ENCODE measurements at regions not wholly inside any gene's neighbourhood (a gene's known extent, or its start where the extent isn't known, plus 50 kb on each side); places are given as distances from the start of the nearest gene placed in this dataset.
"Not testable (repeated sequence)": the region's sequence is repeated elsewhere in the genome, so short reads cannot be mapped to it uniquely, and the experiment has no call there.

- no peak for DNase-seq
Observed at GRCh38 chrX:40891798-40892197, 156.5 kb upstream of the MED14 start.

GRCh38 chrX:40893251-40893910, 158.0 kb upstream of the MED14 start:
- no peak for DNase-seq

DNA sequence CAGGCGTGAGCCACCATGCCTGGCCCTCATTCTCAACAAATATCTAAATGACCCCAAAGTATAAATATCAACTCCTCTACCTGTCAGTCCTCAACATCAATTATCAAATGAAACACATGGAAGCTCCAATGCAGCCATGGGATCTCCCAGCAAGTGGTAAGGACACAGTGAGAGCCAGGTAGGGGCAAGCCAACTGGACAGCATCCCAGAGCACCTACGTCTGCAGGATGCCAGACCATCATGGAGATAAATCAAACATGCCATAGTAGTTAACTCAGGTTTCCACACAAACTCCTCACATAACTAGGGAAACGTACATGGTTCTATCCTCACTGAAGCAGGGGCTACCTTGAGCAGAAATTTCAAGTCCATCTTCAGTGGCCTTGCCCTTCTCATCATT, 159.9 kb upstream of the MED14 start:
- DNase-seq, result no peak

GRCh38 chrX:40897718-40898270, 162.5 kb upstream of the MED14 start:
- DNase-seq, result no peak

DNA sequence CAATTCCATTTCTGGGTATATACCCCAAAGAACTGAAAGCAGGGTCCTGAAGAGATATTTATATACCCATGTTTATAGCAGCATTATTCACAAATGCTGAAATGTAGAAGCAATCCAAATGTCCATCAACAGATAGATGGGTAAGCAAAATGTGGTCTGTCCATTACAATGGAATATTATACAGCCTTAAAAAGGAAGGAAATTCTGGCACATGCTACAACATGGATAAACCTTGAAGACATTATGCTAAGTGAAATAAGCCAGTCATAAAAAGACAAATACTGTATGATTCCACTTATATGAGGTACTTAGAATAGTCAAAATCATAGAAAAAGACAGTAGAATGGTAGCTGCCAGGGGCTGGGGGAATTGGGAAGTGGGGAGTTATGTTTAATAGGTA, 169.4 kb upstream of the MED14 start:
- not testable (repeated sequence) for DNase-seq

DNA sequence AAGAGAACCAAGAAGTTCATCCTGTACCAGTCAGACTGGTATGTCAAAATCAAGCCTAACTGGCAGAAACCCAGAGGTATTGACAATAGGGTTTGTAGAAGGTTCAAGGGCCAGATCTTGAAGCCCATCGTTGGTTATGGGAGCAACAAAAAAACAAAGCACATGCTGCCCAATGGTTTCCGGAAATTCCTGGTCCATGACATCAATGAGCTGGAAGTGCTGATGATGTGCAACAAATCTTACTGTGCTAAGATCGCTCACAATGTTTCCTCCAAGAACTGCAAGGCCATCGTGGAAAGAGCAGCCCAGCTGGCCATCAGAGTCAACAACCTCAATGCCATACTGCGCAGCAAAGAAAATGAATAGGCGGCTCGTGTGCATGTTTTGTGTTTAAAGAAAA, 172.7 kb upstream of the MED14 start:
- DNase-seq, result no peak

- no peak for DNase-seq
Observed at GRCh38 chrX:40908857-40909475, 173.6 kb upstream of the MED14 start.

GRCh38 chrX:40912166-40912565, 173.1 kb upstream of the USP9X start:
- DNase-seq, result no peak

GRCh38 chrX:40912576-40912975, 172.7 kb upstream of the USP9X start:
- no peak for DNase-seq

DNA sequence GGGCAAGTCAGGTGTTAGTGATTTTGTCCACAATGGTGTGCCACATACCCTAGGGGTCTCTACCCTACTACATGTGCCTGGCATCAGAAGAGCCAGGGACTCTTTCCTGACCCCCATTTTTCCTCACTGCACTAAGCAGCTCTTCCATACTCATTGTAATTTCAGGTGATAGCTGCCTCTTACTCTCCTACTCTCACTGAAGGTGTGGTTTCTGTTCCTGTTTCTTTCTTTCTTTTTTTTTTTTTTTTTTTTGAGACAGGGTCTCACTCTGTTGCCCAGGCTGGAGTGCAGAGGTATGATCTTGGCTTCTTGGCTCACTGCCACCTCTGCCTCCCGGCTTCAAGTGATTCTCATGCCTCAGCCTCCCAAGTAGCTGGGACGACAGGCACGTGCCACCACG, 164.9 kb upstream of the USP9X start:
- DNase-seq, result no peak

- DNase-seq, result no peak
Observed at GRCh38 chrX:40922307-40922706, 162.9 kb upstream of the USP9X start.

DNA sequence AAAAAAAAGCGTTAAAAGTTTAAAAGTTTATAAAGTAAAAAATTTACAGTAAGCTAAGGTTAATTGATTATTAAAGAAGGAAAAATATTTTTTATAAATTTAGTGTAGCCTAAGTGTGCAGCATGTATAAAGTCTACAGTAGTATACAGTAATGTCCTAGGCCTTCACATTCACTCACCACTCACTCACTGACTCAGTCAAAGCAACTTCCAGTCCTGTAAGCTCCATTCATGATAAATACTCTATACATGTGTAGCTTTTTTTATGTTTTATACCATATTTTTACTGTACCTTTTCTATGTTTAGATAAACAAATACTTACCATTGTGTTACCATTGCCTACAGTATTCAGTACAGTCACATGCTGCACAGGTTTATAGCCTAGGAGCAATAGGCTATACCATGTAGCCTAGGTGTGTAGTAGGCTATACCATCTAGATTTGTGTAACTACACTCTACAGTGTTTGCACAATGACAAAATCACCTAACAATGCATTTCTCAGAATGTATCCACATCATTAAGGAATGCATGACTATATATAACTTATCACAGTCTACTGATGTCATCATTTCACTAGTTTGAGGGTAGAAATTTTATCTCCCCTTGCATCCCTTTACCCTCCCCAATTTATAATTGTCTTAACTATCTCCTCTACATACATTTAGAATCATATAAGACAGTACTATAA, 158.4 kb upstream of the USP9X start:
- not testable (repeated sequence) for DNase-seq

DNA sequence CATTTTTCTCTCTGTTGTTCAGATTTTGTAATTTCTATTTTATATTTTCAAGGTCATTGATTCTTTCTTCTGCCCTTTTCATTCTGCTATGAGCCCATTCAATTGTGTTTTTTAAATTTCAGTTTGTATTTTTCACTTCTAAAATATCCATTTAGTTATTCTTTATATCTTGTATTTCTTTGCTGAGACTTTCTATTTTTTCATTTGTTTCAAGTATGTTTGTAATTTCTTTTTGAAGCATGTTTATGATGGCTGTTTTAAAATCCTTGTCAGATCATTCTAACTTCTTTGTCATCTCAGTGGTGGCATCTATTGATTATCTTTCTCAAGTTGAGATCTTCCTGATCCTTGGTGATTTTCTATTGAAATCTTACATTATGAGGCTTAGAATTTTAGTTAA, 157.2 kb upstream of the USP9X start:
- no peak for DNase-seq

DNA sequence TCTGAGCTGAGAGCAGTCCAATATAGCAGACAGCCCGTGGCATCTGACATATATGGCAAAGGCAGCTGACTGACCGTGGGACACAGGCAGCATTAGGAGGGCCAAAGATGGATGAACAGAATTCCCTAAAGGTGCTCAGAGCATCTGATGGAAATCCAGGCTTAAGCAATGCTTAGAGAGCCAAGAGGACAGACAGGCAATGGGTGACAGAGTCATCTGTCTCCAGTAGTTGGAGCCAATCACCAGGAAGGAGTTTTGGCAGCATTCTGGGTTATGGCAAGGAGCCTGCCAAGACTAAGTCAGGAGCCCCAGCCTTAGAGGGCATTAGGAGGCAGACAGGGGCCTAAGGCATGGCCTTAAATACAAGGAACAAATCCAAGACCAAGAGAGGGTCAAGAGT, 153.3 kb upstream of the USP9X start:
- no peak for DNase-seq

GRCh38 chrX:40933132-40933705, 152.0 kb upstream of the USP9X start:
- DNase-seq, result no peak

DNA sequence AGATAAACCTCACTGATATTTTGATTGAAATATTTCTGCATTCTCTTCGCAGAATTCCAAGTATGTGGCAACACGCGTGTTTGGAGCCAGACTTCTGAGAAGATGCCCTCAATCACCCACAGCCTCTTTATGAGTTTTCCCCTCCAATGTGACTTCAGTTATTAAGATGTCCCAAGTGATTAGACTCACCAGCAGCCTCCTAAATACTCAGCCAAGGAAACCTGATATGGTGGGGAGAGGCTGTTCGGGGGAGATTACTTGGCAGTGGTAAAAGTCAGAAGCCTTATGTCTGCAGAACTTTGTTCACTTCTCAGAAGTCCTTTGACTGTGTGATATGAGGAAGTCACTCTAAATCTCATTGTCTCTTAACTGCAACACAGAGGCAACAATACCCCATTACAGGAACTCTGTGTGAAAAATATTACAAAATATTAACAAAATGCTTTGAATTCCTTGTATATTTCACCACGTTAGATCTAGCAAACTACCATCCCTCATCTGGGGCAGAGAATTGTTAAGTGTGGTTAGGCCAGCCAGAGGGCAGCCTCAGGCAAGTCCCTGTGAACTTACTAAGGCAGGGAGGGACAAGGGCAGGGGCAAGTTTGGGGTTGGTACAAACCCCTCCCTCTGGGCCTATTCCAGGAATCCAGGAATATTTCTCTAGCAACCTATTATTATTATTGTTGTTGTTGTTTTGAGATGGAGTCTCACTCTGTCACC, 151.4 kb upstream of the USP9X start:
- no peak for DNase-seq

DNA sequence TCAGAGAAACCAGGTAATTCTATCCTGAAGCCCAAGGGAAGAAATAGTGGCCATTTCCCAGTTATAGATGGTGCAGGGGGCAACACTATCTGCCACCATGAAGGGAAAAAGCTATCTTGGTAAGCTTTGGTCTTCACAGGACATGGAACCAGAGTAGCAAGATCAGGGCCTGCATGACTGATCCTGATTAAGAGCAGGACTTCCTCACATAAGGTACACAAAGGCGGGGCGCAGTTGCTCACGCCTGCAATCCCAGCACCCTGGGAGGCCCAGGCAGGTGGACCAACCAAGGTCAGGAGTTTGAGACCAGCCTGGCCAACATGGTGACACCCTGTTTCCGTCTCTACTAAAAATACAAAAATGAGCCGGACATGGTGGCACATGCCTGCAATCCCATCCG, 148.4 kb upstream of the USP9X start:
- no peak for DNase-seq

DNA sequence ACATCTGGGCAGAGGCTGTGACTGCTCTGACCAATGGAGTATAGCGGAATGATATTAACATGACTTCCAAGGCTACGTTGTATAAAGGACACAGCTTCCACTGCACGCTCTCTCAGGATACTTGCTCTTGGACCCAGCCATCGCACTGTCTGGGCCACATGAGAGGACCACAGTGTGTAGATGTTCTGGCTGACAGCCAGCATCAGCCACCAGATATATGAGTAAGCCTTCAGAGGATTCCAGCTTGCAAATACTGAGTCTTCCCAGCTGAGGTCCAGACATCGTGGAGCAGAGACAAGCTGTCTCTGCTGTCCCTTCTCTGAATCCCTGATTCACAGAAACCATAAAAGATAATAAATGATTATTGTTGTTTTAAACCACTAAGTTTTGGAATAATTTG, 146.8 kb upstream of the USP9X start:
- no peak for DNase-seq

DNA sequence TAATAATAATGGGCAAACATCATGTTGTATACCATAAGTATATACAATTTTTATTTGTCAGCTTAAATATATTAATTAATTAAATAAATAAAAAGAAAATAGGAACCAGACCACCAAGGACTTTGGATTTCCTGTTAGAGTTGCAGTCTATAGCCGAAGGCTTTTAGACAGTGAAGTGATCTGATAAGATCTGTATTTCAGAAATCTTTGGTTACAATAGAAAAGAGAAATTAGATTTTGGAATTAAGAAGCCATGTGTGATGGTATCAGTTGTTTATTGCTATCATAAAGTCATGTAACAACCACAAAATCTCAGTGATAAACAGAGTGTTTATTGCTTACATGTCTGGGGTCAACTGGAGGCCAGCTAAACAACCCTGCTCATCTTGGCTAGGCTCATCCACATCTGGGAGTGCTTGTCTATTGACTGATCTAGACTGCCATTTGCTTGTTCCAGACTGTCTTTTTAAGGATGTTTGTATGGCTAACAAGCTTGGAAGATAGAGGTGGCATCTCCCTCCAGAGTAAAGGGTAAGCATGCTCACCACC, 142.1 kb upstream of the USP9X start:
- no peak for DNase-seq

GRCh38 chrX:40945361-40945713, 139.9 kb upstream of the USP9X start:
- DNase-seq, result no peak

DNA sequence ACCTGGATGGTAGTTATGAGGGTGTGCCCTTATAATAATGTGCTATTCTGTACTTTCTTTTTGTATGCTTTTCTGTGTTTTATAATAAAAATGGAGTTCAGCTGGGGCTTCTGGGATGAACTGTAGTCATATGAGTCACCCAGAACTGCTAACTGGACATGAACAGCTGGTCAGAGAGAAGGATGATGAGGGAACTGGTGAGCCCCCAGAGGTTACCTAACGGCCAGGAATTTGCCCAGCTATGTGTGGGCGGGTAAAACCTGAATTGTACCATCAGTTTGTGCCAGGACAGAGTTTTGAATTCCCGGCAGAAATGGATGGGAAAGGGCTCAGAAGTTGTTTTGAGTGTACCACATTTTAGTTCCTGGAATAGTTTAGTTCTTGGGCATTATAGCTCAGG, 138.0 kb upstream of the USP9X start:
- DNase-seq, result no peak

GRCh38 chrX:40949071-40949470, 136.2 kb upstream of the USP9X start:
- no peak for DNase-seq

DNA sequence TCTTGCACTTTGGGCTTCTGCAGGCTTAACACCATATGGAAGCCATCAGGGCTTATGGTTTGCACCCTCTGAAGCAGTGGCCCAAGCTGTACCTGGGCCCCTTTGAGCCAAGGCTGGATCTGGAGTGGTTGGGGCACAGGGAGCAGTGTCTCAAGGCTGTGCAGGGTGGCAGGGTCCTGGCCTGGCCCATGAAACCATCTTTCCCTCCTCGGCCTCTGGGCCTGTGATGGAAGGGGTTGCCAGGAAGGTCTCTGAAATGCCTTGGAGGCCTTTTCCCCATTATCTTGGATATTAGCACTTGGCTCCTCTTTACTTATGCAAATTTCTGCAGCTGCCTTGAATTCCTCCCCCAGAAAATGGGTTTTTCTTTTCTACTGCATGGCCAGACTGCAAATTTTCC, 134.7 kb upstream of the USP9X start:
- no peak for DNase-seq
